ENCODE measurements at regions not wholly inside any gene's neighbourhood (a gene's known extent, or its start where the extent isn't known, plus 50 kb on each side); places are given as distances from the start of the nearest gene placed in this dataset.

DNA sequence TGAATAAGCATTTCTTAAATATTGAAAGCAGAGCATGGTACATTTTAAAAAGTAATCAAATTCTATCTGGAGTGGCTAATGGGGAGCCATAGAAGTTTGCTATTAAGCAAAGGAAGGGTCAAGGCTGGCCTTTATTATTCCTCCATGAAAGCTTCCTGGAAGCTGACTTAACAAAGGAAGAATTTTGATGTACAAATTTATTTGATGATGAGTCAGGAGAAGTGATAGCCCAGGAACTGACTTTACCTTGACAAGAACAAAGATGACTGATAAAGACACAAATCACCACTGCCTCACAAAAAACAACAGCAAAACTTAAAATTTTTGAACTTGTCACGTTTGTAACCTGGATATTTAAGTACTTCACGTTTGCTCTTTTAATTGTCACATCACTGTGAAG, 872.1 kb downstream of the PCDH7 start:
- no peak for TF ChIP-seq POLR2AphosphoS5 (IDR thresholded peaks at IDR 0.05)
- intact Hi-C loops (cut with DNase I) = no loop called here

GRCh38 chr4:31595496-31595895, 875.3 kb downstream of the PCDH7 start:
- no peaks in the 10 kb centered on the region for H3K36me3 ChIP-seq
- TF ChIP-seq POLR2A (IDR thresholded peaks at IDR 0.05) = no peak
- H3K27ac ChIP-seq = no peak overlapping the region
- intact Hi-C loops (cut with DNase I) = no loop called here
- H3K4me1 ChIP-seq (replicated peaks) = no peaks in the 10 kb centered on the region
- no peak for DNase-seq (ENCODE audit: low spot score)
- H3K4me3 ChIP-seq = no peak overlapping the region
- WGBS = 93% methylated on average over 2 of the region's 2 CpGs
- H3K27me3 ChIP-seq (replicated peaks; ENCODE audit: insufficient read depth) = no peaks in the 10 kb centered on the region
- H3K9me3 ChIP-seq = no peaks in the 10 kb centered on the region

More for the DNA sequence above, 872.1 kb downstream of the PCDH7 start:
- Histone ChIP-seq H3K36me3 (no peaks in the 10 kb centered on the region), H3K4me1 (replicated peaks) (no peaks in the 10 kb centered on the region), H3K4me3 (no peak overlapping the region), H3K27me3 (replicated peaks; ENCODE audit: insufficient read depth) (no peaks in the 10 kb centered on the region), H3K9me3 (no peaks in the 10 kb centered on the region), H3K27ac (no peak overlapping the region)
- DNase-seq (ENCODE audit: low spot score) = no peak
- 44% methylated on average over 2 of the region's 2 CpGs for WGBS

DNA sequence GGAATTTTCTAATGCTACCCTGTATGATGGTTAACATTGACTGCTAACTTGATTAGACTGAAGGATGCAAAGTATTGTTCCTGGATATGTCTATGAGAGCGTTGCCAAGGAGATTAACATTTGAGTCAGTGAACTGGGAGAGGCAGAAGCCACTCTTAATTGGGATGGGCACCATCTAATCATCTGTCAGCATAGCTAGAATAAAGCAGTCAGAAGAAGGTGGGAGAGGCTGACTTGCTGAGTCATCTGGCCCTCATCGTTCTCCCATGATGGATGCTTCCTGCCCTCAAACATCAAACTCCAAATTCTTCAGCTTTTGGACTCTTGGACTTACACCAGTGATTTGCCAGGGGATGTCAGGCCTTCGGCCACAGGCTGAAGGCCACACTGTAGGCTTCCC, 878.5 kb downstream of the PCDH7 start:
- Histone ChIP-seq H3K9me3 (no peaks in the 10 kb centered on the region), H3K4me1 (replicated peaks) (no peaks in the 10 kb centered on the region), H3K36me3 (no peaks in the 10 kb centered on the region), H3K4me3 (no peak overlapping the region), H3K27ac (no peak overlapping the region), H3K27me3 (replicated peaks; ENCODE audit: insufficient read depth) (no peaks in the 10 kb centered on the region)
- intact Hi-C loops (cut with DNase I) = no loop called here
- no peak for DNase-seq (ENCODE audit: low spot score)
- 89% methylated on average over 3 of the region's 3 CpGs for WGBS
- no peak for TF ChIP-seq POLR2AphosphoS5 (IDR thresholded peaks at IDR 0.05)
- no peak for TF ChIP-seq CTCF (IDR thresholded peaks at IDR 0.05)
- no peak for TF ChIP-seq POLR2A (IDR thresholded peaks at IDR 0.05)

DNA sequence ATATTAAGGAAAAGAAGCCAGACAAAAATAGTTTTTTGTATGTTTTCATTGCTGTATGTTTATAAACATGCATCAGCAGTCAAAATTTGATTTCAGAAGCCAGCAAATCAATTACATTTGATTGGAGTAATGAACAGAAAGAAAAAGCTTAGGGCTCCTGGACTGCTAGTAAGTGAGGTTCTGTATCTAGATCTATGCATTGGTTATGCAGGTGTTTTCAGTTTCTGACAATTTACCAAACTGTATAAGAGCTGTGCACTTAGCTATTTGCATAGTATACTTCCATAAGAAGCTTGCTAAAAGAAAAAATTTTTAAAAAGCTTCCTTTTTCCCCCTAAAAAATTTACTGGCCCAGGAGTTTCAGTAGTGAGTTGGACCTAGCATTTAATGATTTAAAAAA, 881.6 kb downstream of the PCDH7 start:
- no peaks in the 10 kb centered on the region for H3K9me3 ChIP-seq
- H3K4me3 ChIP-seq = no peak overlapping the region
- H3K36me3 ChIP-seq = no peaks in the 10 kb centered on the region
- no peak for TF ChIP-seq POLR2A (IDR thresholded peaks at IDR 0.05)
- no peak for TF ChIP-seq POLR2AphosphoS5 (IDR thresholded peaks at IDR 0.05)
- TF ChIP-seq CTCF (IDR thresholded peaks at IDR 0.05) = no peak
- DNase-seq (ENCODE audit: low spot score) = no peak
- no peaks in the 10 kb centered on the region for H3K4me1 ChIP-seq (replicated peaks)
- intact Hi-C loops (cut with DNase I) = no loop called here
- H3K27me3 ChIP-seq (replicated peaks; ENCODE audit: insufficient read depth) = no peaks in the 10 kb centered on the region
- no peak overlapping the region for H3K27ac ChIP-seq

- intact Hi-C loops (cut with DNase I) = no loop called here
- WGBS = 81% methylated on average over 7 of the region's 7 CpGs
- H3K27me3 ChIP-seq (replicated peaks; ENCODE audit: insufficient read depth) = no peaks in the 10 kb centered on the region
- no peak overlapping the region for H3K4me3 ChIP-seq
- H3K27ac ChIP-seq = no peak overlapping the region
- DNase-seq (ENCODE audit: low spot score) = no peak
- no peak for TF ChIP-seq POLR2A (IDR thresholded peaks at IDR 0.05)
- no peak for TF ChIP-seq POLR2AphosphoS5 (IDR thresholded peaks at IDR 0.05)
- no peak for TF ChIP-seq CTCF (IDR thresholded peaks at IDR 0.05)
- H3K4me1 ChIP-seq (replicated peaks) = no peaks in the 10 kb centered on the region
- no peaks in the 10 kb centered on the region for H3K9me3 ChIP-seq
- no peaks in the 10 kb centered on the region for H3K36me3 ChIP-seq
These were observed 893.9 kb downstream of the PCDH7 start for GRCh38 chr4:31613946-31614623.

- H3K4me1 ChIP-seq (replicated peaks) = no peaks in the 10 kb centered on the region
- H3K4me3 ChIP-seq = no peak overlapping the region
- TF ChIP-seq POLR2A (IDR thresholded peaks at IDR 0.05) = no peak
- TF ChIP-seq CTCF (IDR thresholded peaks at IDR 0.05) = no peak
- TF ChIP-seq POLR2AphosphoS5 (IDR thresholded peaks at IDR 0.05) = no peak
- H3K9me3 ChIP-seq = no peaks in the 10 kb centered on the region
- intact Hi-C loops (cut with DNase I) = no loop called here
- no peak overlapping the region for H3K27ac ChIP-seq
- 79% methylated on average over 1 of the region's 1 CpG for WGBS
- no peaks in the 10 kb centered on the region for H3K27me3 ChIP-seq (replicated peaks; ENCODE audit: insufficient read depth)
- no peak for DNase-seq (ENCODE audit: low spot score)
- H3K36me3 ChIP-seq = no peaks in the 10 kb centered on the region
These were observed 897.5 kb downstream of the PCDH7 start for GRCh38 chr4:31617667-31618066.
